ENCODE measurements at regions not wholly inside any gene's neighbourhood (a gene's known extent, or its start where the extent isn't known, plus 50 kb on each side); places are given as distances from the start of the nearest gene placed in this dataset.
"Not testable (repeated sequence)": the region's sequence is repeated elsewhere in the genome, so short reads cannot be mapped to it uniquely, and the experiment has no call there.

DNA sequence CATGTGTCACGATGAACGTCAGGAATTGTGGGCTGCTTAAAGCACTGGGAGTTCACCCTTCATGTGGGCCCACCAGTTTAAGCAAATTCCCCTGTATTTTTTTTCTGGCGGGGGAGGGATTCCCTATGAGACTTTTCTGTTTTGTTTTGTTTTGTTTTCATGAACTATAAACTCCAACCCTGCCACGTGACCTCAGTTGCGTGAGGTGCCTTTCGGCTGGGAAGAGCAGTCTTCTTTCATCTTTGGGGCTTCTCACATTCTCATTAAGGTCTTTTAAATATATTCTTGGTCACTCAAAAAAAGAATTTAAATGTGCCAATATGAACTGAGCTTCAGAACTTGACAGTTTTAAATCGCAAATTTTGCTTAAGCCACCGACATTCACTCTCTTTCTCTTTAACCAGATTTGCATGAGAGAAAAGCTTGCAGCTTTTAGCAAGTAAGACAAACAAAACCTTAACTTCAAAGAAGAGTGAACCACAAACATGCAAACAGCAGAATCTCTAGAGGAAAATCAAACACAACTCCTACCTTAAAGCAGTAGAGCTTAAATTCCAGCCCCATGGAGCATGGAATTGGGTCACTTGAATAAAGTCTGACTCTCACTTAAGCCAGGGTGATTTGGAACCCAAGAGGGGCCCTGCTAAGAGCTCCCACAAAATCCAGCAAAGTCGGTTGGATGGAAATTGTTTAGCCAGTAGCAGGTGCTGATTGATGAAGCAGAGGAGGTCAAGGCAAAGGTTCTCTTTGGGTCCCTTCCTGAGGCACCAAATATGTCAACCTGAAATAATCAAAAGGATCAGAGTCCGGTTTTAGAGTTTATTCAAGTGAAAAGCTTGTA is 699.8 kb upstream of the GBE1 start:
- Histone ChIP-seq H3K9me3 (replicated peaks in 1 of 3) (no peaks in the 10 kb centered on the region), H3K4me3 (no peak overlapping the region), H3K36me3 (replicated peaks in 1 of 2) (no peaks in the 10 kb centered on the region), H3K4me1 (replicated peaks in 1 of 2) (no peaks in the 10 kb centered on the region), H3K27ac (no peak overlapping the region), H3K27me3 (no peaks in the 10 kb centered on the region)
- DNase-seq, result no peak
- WGBS, 4 donors, result 71 to 80% (median 76%) methylated on average over 10 of the region's 10 CpGs
- intact Hi-C loops (cut with DNase I), result no loop called here
- TF ChIP-seq, protein P1, sequence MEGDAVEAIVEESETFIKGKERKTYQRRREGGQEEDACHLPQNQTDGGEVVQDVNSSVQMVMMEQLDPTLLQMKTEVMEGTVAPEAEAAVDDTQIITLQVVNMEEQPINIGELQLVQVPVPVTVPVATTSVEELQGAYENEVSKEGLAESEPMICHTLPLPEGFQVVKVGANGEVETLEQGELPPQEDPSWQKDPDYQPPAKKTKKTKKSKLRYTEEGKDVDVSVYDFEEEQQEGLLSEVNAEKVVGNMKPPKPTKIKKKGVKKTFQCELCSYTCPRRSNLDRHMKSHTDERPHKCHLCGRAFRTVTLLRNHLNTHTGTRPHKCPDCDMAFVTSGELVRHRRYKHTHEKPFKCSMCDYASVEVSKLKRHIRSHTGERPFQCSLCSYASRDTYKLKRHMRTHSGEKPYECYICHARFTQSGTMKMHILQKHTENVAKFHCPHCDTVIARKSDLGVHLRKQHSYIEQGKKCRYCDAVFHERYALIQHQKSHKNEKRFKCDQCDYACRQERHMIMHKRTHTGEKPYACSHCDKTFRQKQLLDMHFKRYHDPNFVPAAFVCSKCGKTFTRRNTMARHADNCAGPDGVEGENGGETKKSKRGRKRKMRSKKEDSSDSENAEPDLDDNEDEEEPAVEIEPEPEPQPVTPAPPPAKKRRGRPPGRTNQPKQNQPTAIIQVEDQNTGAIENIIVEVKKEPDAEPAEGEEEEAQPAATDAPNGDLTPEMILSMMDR (IDR thresholded peaks at IDR 0.05), result no peak
- TF ChIP-seq POLR2A (IDR thresholded peaks at IDR 0.05), result no peak

DNA sequence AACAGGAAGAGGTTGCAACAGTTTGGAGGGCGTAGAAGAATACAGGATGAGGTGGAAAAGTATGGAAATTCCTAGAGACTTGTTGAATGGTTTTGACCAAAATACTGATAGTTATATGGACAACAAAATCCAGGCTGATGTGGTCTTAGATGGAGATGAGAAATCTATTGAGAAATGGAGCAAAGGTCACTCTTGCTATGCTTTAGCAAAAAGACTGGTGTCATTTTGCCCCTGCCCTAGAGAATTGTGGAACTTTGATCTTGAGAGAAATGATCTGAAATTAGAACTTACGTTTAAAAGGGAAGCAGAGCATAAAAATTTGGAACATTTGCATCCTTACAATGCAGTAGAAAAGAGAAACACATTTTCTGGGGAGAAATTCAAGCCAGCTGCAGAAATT is 686.9 kb upstream of the GBE1 start:
- TF ChIP-seq POLR2A (IDR thresholded peaks at IDR 0.05), result no peak
- TF ChIP-seq, protein P1 (IDR thresholded peaks at IDR 0.05), result no peak
- Histone ChIP-seq H3K27ac (no peak overlapping the region), H3K27me3 (no peaks in the 10 kb centered on the region), H3K4me3 (no peak overlapping the region), H3K36me3 (replicated peaks in 1 of 2) (no peaks in the 10 kb centered on the region), H3K4me1 (replicated peaks in 1 of 2) (no peaks in the 10 kb centered on the region), H3K9me3 (replicated peaks in 1 of 3) (no peaks in the 10 kb centered on the region)
- intact Hi-C loops (cut with DNase I), result no loop called here
- 42 to 68% (median 60%) methylated on average over 2 of the region's 2 CpGs for WGBS, 4 donors
- no peak for DNase-seq

DNA sequence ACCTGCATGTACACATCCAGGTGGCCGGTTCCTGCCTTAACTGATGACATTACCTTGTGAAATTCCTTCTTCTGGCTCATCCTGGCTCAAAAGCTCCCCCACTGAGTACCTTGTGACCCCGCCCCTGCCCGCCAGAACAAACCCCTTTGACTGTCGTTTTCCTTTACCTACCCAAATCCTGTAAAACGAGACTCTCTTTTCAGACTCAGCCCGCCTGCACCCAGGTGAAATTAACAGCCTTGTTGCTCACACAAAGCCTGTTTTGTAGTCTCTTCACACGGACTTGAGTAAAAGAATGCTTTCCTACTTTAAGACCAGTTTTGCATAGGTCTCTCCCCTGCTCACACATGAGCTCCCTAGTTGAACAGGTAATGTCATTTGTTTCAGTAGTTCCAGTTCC is 667.4 kb upstream of the GBE1 start:
- H3K4me1 ChIP-seq (replicated peaks in 1 of 2); H3K9me3 ChIP-seq (replicated peaks in 1 of 3); H3K4me3 ChIP-seq; DNase-seq; H3K27ac ChIP-seq; H3K27me3 ChIP-seq; H3K36me3 ChIP-seq (replicated peaks in 1 of 2); intact Hi-C loops (cut with DNase I): not testable (repeated sequence)
- 19 to 27% (median 22%) methylated on average over 7 of the region's 7 CpGs for WGBS, 4 donors

DNA sequence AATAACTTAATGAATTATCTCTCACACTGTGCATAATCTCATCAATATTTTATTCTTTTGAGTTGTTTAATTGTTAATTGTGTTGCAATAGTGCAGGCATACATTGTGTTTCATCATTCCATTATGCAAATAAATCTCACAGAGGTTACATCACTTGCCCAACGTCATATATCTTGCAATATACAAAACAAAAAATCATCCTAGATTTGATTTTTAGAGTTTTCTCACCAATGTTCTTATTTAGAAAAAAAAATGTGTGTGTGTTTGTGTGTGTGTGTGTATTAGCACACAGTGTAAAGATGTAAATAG is 662.5 kb upstream of the GBE1 start:
- no peaks in the 10 kb centered on the region for H3K9me3 ChIP-seq (replicated peaks in 1 of 3)
- H3K4me1 ChIP-seq (replicated peaks in 1 of 2), result no peaks in the 10 kb centered on the region
- no peaks in the 10 kb centered on the region for H3K36me3 ChIP-seq (replicated peaks in 1 of 2)
- H3K4me3 ChIP-seq, result no peak overlapping the region
- 30 to 45% (median 42%) methylated on average over 1 of the region's 1 CpG for WGBS, 4 donors
- no peak overlapping the region for H3K27ac ChIP-seq
- DNase-seq, result no peak
- intact Hi-C loops (cut with DNase I), result no loop called here
- H3K27me3 ChIP-seq, result no peaks in the 10 kb centered on the region
- TF ChIP-seq, protein P1 (IDR thresholded peaks at IDR 0.05), result no peak
- TF ChIP-seq POLR2A (IDR thresholded peaks at IDR 0.05), result no peak
